ENCODE measurements at regions not wholly inside any gene's neighbourhood (a gene's known extent, or its start where the extent isn't known, plus 50 kb on each side); places are given as distances from the start of the nearest gene placed in this dataset.

DNA sequence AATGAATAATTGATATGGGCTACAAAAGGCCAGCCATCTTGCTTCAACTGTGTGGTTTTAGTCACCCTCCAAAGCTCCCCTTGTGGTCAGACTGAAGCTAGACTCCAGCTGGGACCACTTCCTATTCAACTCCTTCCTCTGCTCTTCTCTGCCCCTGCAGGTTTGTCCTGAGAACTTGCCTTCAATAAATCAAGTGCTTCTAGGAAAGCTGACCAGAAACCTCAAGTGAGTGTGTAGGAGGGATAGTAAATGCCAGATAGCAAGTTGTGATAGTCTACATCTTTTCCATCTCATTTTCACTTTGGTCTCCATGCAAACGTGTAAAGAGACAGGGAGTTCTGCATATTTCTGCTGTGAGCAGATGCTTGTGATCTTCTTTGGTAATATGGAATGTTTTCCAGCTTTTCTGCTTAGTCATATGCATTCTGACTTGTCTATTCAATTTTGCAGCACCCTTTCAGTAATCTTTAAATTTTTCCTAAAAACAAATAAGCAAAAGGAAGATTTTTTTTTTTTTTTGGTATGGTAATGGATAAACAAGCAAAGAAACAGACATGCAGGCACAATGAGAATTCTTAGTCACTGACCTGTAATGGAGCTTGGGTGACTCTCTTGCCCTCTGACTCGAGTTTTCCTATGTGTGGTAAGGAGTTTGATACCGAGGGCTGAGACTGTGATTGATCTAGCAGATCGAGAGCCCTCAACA lies 201.3 kb upstream of the BTBD3 start:
- no TSS peak for BruUV-seq (replicated peaks)
- Histone ChIP-seq H3K9me3 (ENCODE audit: insufficient read depth, low read depth) (no peaks in the 10 kb centered on the region), H3K27me3 (ENCODE audit: insufficient read depth, low read depth) (no peaks in the 10 kb centered on the region), H3K27ac (no peak overlapping the region), H3K9me2 (ENCODE audit: insufficient read depth) (no peaks in the 10 kb centered on the region), H3K36me3 (ENCODE audit: low read depth) (no peaks in the 10 kb centered on the region), H3F3A (ENCODE audit: insufficient read depth, low read depth) (no peaks in the 10 kb centered on the region), H3K4me1 (replicated peaks; ENCODE audit: insufficient read depth) (no peaks in the 10 kb centered on the region), H2AFZ (no peak overlapping the region), H4K20me1 (ENCODE audit: insufficient read depth) (no peaks in the 10 kb centered on the region), H3K4me3 (no peak overlapping the region), H3K79me2 (ENCODE audit: low read depth) (no peaks in the 10 kb centered on the region), H3K4me2 (no peak overlapping the region)
- peak; percentile 12 to 59 for DNase-seq
- TF ChIP-seq, protein P1, sequence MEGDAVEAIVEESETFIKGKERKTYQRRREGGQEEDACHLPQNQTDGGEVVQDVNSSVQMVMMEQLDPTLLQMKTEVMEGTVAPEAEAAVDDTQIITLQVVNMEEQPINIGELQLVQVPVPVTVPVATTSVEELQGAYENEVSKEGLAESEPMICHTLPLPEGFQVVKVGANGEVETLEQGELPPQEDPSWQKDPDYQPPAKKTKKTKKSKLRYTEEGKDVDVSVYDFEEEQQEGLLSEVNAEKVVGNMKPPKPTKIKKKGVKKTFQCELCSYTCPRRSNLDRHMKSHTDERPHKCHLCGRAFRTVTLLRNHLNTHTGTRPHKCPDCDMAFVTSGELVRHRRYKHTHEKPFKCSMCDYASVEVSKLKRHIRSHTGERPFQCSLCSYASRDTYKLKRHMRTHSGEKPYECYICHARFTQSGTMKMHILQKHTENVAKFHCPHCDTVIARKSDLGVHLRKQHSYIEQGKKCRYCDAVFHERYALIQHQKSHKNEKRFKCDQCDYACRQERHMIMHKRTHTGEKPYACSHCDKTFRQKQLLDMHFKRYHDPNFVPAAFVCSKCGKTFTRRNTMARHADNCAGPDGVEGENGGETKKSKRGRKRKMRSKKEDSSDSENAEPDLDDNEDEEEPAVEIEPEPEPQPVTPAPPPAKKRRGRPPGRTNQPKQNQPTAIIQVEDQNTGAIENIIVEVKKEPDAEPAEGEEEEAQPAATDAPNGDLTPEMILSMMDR (conservative IDR thresholded peaks at IDR 0.05) = peak; percentile 55; the same call in 1 of the 2 replicates
- TF ChIP-seq EZH2 (IDR thresholded peaks at IDR 0.05; ENCODE audit: low read depth) = no peak
- intact Hi-C loops (cut with micrococcal nuclease; ENCODE audit: unreplicated experiment) = loop anchor here (1.0 kb wide), 1 partner anchor 175 kb away; no protein-coding TSS in a partner anchor
- CTCF ChIA-PET = interaction anchor here (0.6 kb wide), 1 partner anchor 167 kb away, joined by 3 read pairs; no protein-coding TSS in a partner anchor
- POLR2A ChIA-PET (ENCODE audit: unreplicated experiment) = no interaction called here

- no peak overlapping the region for H3K4me2 ChIP-seq
- no peaks in the 10 kb centered on the region for H3K36me3 ChIP-seq (ENCODE audit: low read depth)
- H3F3A ChIP-seq (ENCODE audit: insufficient read depth, low read depth) = no peaks in the 10 kb centered on the region
- H3K4me3 ChIP-seq = no peak overlapping the region
- no TSS peak for BruUV-seq (replicated peaks)
- DNase-seq = no peak
- no peaks in the 10 kb centered on the region for H3K9me2 ChIP-seq (ENCODE audit: insufficient read depth)
- no peaks in the 10 kb centered on the region for H4K20me1 ChIP-seq (ENCODE audit: insufficient read depth)
- H3K79me2 ChIP-seq (ENCODE audit: low read depth) = no peaks in the 10 kb centered on the region
- no peaks in the 10 kb centered on the region for H3K4me1 ChIP-seq (replicated peaks; ENCODE audit: insufficient read depth)
- TF ChIP-seq, protein P1 (conservative IDR thresholded peaks at IDR 0.05) = no peak
- TF ChIP-seq EZH2 (IDR thresholded peaks at IDR 0.05; ENCODE audit: low read depth) = no peak
- H2AFZ ChIP-seq = no peak overlapping the region
- H3K27me3 ChIP-seq (ENCODE audit: insufficient read depth, low read depth) = no peaks in the 10 kb centered on the region
- intact Hi-C loops (cut with micrococcal nuclease; ENCODE audit: unreplicated experiment) = loop anchor here (1.0 kb wide), 1 partner anchor 174 kb away; no protein-coding TSS in a partner anchor
- ChIA-PET CTCF (interaction anchor here (0.6 kb wide), 1 partner anchor 168 kb away, joined by 3 read pairs; no protein-coding TSS in a partner anchor), POLR2A (ENCODE audit: unreplicated experiment) (no interaction called here)
- no peak overlapping the region for H3K27ac ChIP-seq
- H3K9me3 ChIP-seq (ENCODE audit: insufficient read depth, low read depth) = no peaks in the 10 kb centered on the region
These were observed 200.8 kb upstream of the BTBD3 start for GRCh38 chr20:11716945-11717248.

GRCh38 chr20:11717562-11717961 lies 200.1 kb upstream of the BTBD3 start:
- Histone ChIP-seq H3K36me3 (ENCODE audit: low read depth) (no peaks in the 10 kb centered on the region), H3K4me1 (replicated peaks; ENCODE audit: insufficient read depth) (no peaks in the 10 kb centered on the region), H3K4me3 (no peak overlapping the region), H3K4me2 (no peak overlapping the region), H3K79me2 (ENCODE audit: low read depth) (no peaks in the 10 kb centered on the region), H2AFZ (no peak overlapping the region), H3F3A (ENCODE audit: insufficient read depth, low read depth) (no peaks in the 10 kb centered on the region), H3K27me3 (ENCODE audit: insufficient read depth, low read depth) (no peaks in the 10 kb centered on the region), H3K9me3 (ENCODE audit: insufficient read depth, low read depth) (no peaks in the 10 kb centered on the region), H3K9me2 (ENCODE audit: insufficient read depth) (no peaks in the 10 kb centered on the region), H4K20me1 (ENCODE audit: insufficient read depth) (no peaks in the 10 kb centered on the region), H3K27ac (no peak overlapping the region)
- intact Hi-C loops (cut with micrococcal nuclease; ENCODE audit: unreplicated experiment) = no loop called here
- TF ChIP-seq EZH2 (IDR thresholded peaks at IDR 0.05; ENCODE audit: low read depth) = no peak
- TF ChIP-seq, protein P1 (conservative IDR thresholded peaks at IDR 0.05) = no peak
- no TSS peak for BruUV-seq (replicated peaks)
- DNase-seq = no peak
- POLR2A ChIA-PET (ENCODE audit: unreplicated experiment) = no interaction called here
- CTCF ChIA-PET = no interaction called here
